Mucosa of gallbladder (tissue), 1 donor: ENCODE measurements at regions not wholly inside any gene's neighbourhood (a gene's known extent, or its start where the extent isn't known, plus 50 kb on each side); places are given as distances from the start of the nearest gene placed in this dataset.

Source experiments
- DNase-seq: peaks from one replicate; pipeline ENCODE4 v3.0.0-alpha.2; 2020; ENCODE audit warnings: low spot score
- donor health status: DM: no; HTN: no; CAD: no.

- DNase-seq, result no peak
Measured at GRCh38 chr7:25707768-25708620, 444.0 kb upstream of the NFE2L3 start.

GRCh38 chr7:25710959-25711358, 441.0 kb upstream of the NFE2L3 start:
- no peak for DNase-seq

GRCh38 chr7:25711940-25712339, 440.1 kb upstream of the NFE2L3 start:
- DNase-seq, result no peak

DNA sequence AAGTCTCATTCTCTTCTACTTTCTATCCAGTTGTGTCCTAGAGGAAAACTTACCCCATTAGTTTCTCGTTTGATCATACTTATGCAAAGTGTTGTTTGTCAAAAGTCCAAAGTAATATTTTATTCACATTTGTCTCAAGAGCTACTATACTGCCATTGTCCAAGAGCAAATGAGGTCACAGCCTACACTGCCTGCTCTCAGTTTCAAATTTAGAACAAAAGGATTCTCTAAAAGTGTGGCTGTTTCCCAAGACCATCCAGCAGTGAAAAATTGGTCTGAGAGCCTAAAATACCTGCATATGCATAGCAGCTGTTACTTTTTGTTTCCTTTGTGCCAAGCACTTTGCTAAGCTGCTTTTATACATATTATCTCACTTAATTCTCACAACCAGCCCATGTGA, 439.5 kb upstream of the NFE2L3 start:
- DNase-seq, result no peak

- DNase-seq, result no peak
Measured at GRCh38 chr7:25714013-25714412, 438.0 kb upstream of the NFE2L3 start.

GRCh38 chr7:25716421-25716820, 435.6 kb upstream of the NFE2L3 start:
- no peak for DNase-seq

DNA sequence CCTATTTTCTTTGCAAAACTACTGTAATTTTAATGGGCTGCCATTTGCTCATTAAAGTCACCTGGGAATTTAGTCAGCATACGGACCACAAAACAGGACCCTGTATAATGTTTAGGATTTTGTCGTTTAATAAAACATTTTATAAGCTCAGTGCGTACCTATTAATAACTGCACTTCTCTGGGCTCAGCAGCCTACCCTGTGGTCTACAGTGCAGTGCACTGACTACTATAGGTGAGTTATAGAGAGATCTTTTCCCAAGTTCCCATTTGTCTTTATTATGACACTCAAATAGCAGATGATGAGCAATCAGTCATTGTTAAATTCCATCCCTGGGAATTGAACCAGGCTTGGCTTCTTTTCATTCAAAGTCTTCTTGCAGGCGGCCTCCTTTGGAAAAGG, 433.4 kb upstream of the NFE2L3 start:
- DNase-seq, result no peak

DNA sequence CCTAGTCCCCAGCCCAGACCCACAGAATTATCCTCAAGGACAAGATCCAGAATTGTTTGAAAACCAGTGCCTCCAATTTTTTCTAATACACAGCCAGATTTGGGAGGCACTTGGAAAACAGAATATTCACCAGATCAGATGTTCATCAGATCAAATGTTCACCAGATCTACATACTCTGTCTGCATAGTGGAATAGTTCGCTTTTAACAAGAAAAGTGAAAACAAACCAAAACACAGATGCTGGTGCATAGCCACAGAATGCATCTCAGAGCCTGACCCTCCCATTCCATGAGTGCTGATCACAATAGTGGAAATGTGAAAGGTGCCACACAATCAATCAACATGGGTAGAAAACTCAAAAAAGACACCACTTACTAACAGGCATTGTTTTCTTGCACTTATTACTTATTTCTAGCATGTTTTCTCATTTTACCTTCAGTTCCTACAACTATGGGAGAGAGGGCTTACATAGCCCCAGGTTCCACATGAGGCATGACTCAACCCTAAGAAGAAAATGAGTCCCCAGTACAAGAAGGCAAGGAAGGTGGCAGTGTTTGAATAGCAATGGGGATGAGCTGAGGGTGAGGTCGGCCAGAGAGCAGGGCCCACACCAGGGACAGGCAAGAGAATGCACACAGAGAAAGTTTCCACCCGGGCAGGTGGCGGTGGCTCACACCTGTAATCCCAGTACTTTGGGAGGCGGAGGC, 432.7 kb upstream of the NFE2L3 start:
- DNase-seq, result no peak

- DNase-seq, result no peak
Measured at GRCh38 chr7:25720427-25720826, 431.6 kb upstream of the NFE2L3 start.

- DNase-seq, result no peak
Measured at GRCh38 chr7:25722856-25723255, 429.1 kb upstream of the NFE2L3 start.

GRCh38 chr7:25725451-25725850, 426.5 kb upstream of the NFE2L3 start:
- DNase-seq, result no peak

DNA sequence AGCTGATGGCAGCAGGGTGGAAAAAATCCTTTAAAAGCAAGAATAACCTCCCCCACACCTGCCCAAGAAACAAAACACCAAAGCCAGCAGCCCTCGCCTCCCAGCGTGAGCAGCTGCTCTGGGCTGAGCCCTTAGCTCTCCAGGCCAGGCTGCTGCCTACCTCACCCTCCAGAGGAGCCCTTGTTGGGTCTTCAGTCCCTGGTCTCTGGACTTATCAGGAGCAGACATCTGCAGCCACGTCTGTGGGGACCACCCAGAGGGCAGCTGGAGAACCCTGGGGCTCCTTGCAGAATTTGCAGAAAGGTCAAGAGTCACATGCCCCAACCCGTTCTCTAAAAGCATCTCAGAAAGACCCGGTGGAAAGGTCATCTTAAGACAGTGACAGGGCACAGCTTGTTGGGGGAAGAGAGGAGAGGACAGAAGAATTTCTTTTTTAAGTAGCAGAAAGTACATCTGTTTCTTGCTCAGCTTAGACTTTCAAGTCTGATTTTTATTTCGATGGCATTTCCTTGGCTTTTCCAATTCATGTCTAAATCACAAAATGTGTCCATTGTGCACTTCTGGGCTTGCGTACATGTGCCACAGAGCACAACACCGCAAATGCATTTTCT, 425.7 kb upstream of the NFE2L3 start:
- DNase-seq, result no peak

- no peak for DNase-seq
Measured at GRCh38 chr7:25726781-25727311, 425.2 kb upstream of the NFE2L3 start.

DNA sequence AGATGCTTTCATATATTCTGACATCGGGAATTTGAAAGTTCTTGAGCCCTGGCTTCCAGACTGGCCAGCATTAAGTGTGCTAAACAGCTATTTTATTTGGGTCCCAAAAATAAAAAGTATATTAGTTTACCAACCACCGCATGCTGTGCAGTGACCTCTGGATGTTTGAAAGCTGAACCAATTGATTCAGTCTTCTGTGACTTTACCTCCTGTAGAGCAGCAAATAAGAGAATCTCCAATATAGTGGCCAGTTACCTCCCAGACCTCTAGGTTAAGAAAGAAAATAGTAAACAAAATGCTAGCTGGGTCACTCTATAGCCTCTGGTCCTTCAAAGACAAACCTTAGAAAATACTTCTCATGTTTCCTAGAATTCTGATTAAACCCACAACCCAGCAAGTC, 424.6 kb upstream of the NFE2L3 start:
- DNase-seq, result no peak

DNA sequence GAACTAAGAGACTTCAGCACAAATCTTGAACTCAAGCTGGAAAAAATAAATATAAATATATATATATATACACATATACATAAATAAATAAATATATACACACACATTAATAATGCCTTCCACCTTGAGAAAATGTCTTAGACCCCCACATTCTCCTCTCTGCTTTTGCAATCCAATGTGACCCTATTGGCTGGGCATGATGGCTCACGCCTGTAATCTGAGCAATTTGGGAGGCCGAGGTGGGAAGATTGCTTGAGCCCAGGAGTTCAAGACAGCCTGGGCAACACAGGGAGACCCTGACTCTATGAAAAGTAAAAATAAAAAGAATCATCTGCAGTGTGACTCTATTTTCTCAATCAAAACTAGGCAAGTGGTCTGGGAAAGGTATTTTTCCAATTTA, 424.1 kb upstream of the NFE2L3 start:
- no peak for DNase-seq

DNA sequence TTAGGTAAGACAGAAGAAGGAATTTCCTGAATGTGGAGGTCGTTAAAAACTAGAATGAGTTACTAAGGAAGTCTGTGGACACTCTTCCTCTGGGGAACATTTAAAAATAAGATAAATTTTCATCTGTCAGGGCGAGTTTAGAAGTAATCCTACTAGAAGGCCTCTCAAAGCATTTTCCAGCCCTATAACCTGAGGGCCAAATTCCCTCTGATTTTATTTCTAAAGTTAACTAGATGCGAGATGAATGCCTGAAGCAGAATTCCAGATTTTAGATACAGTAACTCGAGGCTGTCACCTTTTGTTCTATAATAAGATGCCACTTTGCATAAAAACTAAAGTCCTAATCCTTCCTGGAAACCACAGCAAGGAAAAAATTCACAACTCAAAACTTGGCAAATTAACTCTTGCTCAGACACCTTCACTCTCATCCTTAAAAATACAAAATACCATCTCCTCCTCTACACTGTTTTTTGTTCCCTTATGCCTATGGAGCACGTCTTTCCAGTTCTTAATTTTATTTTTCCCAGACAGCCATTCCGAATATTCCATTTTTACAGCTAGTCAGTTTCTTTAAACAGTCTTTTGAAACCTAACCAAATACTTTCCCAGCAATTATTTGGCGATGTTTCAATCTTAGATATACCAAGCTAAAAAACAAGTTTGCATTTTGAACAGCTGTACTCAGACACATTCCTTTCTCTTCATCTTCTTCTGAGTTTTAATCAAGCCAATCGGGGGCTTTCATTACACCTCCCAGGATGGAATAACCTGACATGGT, 420.7 kb upstream of the NFE2L3 start:
- DNase-seq, result no peak

DNA sequence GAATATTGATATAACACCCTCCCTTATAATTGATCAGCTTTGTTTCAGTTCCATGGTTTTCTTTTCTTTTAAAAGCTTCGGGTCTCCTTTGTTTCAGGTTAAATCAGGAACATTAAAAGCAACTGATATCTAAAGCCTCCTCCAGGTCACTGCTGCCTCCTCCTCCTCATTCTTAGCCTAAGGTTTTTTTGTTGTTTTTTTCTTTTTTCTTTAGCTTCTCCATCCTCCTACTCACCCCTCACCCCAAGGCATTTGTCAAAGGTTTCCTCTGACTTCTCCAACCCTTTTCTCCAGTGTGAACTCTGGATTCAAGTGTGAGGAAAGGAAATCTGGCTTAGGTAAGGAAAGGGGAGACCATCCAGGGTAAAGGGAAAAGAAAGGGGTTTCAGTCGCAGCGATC, 420.2 kb upstream of the NFE2L3 start:
- no peak for DNase-seq

DNA sequence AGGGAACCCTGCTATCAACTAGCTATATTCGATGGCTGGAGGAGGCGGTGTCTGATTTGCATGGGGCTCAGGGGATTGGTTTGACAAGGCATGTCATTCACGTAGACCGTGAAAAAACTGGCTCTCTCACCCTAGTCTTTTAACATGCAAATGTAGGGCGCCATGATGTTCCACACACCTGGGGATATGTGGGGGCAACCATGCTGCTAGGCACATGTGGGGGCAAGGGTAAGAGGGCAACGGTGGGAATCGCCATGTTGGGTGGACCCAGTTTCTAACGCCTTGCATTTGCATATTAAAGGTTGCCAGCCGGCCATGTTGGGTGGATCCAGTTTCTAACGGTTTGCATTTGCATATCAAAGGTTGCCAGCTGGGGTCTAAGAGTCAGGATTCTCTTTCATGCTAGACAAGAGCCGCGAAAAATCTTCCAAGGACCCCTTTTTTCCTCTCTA, 419.2 kb upstream of the NFE2L3 start:
- DNase-seq, result no peak

DNA sequence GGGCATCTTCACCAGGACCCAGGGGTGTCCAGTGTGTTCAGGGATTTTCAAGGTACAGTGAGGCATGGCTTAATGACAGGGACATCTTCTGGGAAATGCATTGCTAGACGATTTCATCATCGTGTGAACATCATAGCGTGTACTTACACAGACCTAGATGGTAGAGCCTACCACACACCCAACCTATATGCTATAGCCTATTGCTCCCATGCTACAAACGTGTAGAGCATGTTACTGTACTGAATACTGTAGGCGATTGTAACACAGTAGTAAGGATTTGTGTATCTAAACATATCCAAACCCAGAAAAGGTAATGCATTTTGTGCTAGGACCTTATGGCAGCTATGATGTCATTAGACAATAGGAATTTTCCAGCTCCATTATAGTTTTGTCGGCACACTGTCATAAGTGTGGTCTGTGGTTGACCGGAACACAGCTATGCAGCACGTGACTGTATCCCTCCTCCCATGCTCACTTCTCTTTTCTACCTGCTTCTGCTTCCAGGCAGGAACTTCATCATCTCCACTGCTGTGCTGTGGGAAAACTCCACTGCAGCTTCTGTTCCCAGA, 416.2 kb upstream of the NFE2L3 start:
- DNase-seq, result no peak

DNA sequence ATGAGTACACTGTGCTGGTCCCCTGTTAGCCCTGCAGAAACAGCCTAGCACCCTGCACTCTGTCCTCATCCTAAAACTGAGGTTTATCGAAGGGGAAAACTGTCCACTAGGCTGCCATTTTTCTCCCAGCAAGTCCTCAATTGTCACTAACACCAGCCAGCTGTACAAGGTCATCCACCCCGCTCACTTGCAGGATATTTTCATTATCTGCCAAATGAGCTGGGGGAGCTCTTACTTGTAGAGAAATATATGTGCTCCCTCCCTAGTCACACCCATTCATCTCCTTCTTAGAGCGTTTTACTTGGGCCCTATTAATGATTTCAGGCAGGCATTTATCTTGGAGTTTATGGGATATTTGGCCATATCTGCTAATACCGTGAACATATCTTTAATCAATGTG, 413.5 kb upstream of the NFE2L3 start:
- DNase-seq, result no peak

DNA sequence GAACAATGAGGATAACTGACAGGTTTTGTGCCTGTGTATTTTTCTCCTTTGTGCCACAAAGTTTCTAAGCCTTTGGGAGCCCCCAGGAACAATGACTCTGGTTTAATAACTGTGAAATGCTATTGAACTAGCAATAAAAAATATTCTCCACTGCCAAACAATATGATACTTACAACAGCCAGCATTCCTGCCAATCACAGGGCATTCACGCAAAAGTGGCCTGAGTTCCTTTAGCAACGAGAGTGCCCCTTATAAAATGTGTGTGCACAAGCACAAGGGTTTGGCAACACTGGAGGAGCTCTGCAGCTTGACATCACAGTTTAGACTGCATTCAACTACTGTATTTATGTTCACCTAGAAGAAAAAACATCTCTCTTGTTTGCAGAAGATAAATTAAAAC, 412.9 kb upstream of the NFE2L3 start:
- no peak for DNase-seq
